A549 (cell line): ENCODE measurements at regions not wholly inside any gene's neighbourhood (a gene's known extent, or its start where the extent isn't known, plus 50 kb on each side); places are given as distances from the start of the nearest gene placed in this dataset.

Experiments
- ATAC-seq, 2 experiments: fragments of 200-7000 bp in 1 of 2; fragments of >200 bp in 1 of 2; cut with Nextera tagmentation in 1 of 2; cut with Tn5 transposase in 1 of 2; 3 replicates each; pipeline versions ENCODE4 v1.8.0 to v1.9.1; 2018 to 2020; ENCODE audit warnings: mild to moderate bottlenecking in 1 of 2, moderate library complexity in 1 of 2
- CTCF ChIA-PET: fragments of 300-600 bp; sonication (Branson Sonifier 250); formaldehyde crosslinking; extraction: SDS; loops from one replicate; lab custom pipeline; 2021; ENCODE audit warnings: antibody characterized with exemption, inconsistent platforms; lab: Yijun Ruan, JAX
- POLR2A ChIA-PET: fragments of 350-600 bp; formaldehyde crosslinking; extraction: SDS; loops from one replicate; lab custom pipeline; 2021; ENCODE audit warnings: antibody characterized with exemption, inconsistent platforms; lab: Yijun Ruan, JAX
- DNase-seq, 2 experiments: peaks; one replicate each; pipeline versions ENCODE4 v3.0.0 to v3.0.0-alpha.2; 2011 to 2016; ENCODE audit warnings: low read depth in 1 of 2, low spot score in 1 of 2
- FAIRE-seq: peaks from 2 replicates; lab custom pipeline; 2011; peaks lifted over from hg19 to GRCh38; lab: Jason Lieb, UNC
- H3K27ac ChIP-seq, 2 experiments: fragments of >200 bp; sonication (Bioruptor Twin); formaldehyde crosslinking; 3 replicates each; pipeline ENCODE4 v1.5.1; 2016 to 2017
- H3K4me1 ChIP-seq: fragments of >200 bp; sonication (Bioruptor Twin); formaldehyde crosslinking; 3 replicates; pipeline ENCODE4 v1.6.1; 2016
- H3K4me2 ChIP-seq: fragments of >200 bp; sonication (Bioruptor Twin); formaldehyde crosslinking; 3 replicates; pipeline ENCODE4 v1.6.1; 2016
- H3K4me3 ChIP-seq: fragments of >200 bp; sonication (Bioruptor Twin); formaldehyde crosslinking; 3 replicates; pipeline ENCODE4 v1.5.1; 2016
- H3K9me3 ChIP-seq: fragments of >200 bp; sonication (Bioruptor Twin); formaldehyde crosslinking; 3 replicates; pipeline ENCODE4 v1.6.1; 2016
- BHLHE40 ChIP-seq: IDR thresholded peaks from 2 replicates; pipeline ENCODE4 v1.6.1; 2012; ENCODE audit warnings: low read depth, low read length, inconsistent platforms
- CBX2 ChIP-seq: fragments of 200-600 bp; sonication (generic); IDR thresholded peaks from 2 replicates; pipeline ENCODE4 v1.6.1; 2016; ENCODE audit warnings: low read depth, mild to moderate bottlenecking, borderline replicate concordance
- CEBPB ChIP-seq, 2 experiments: fragments of >200 bp in 1 of 2; sonication (Bioruptor Twin) in 1 of 2; formaldehyde crosslinking in 1 of 2; IDR thresholded peaks; 2 replicates each; pipeline ENCODE4 v1.6.1; 2012 to 2016
- CHD2 ChIP-seq: fragments of 150-350 bp; IDR thresholded peaks from 2 replicates; pipeline ENCODE4 v1.6.1; 2014; ENCODE audit warnings: low read length; ENCODE audit not compliant: partially characterized antibody
- EHMT2 ChIP-seq: fragments of 200-600 bp; sonication (generic); IDR thresholded peaks from 2 replicates; pipeline ENCODE4 v1.6.1; 2016; ENCODE audit warnings: antibody characterized with exemption, low read depth, mild to moderate bottlenecking, moderate library complexity
- ESRRA ChIP-seq: fragments of 150-350 bp; IDR thresholded peaks from 2 replicates; pipeline ENCODE4 v1.6.1; 2014; ENCODE audit warnings: mild to moderate bottlenecking, low read length, borderline replicate concordance
- HEYL ChIP-seq: fragments of 250-450 bp; sonication (Bioruptor Pico); IDR thresholded peaks from 2 replicates; pipeline ENCODE4 v1.8.0; 2021; ENCODE audit warnings: mild to moderate bottlenecking, moderate library complexity
- HOXB5 ChIP-seq: fragments of 250-450 bp; sonication (Bioruptor Pico); IDR thresholded peaks from 2 replicates; pipeline ENCODE4 v1.5.0; 2020; ENCODE audit warnings: mild to moderate bottlenecking, moderate library complexity
- JUNB ChIP-seq: fragments of >200 bp; sonication (Bioruptor Twin); formaldehyde crosslinking; IDR thresholded peaks from 2 replicates; pipeline ENCODE4 v1.6.1; 2016
- KDM1A ChIP-seq: fragments of 200-600 bp; sonication (generic); IDR thresholded peaks from 2 replicates; pipeline ENCODE4 v1.6.1; 2016; ENCODE audit warnings: low read depth, mild to moderate bottlenecking
- MAFK ChIP-seq: fragments of 450-650 bp; IDR thresholded peaks from 2 replicates; pipeline ENCODE4 v1.6.1; 2014; ENCODE audit not compliant: partially characterized antibody
- NPAS2 ChIP-seq: fragments of 250-450 bp; sonication (Bioruptor Pico); IDR thresholded peaks from 2 replicates; pipeline ENCODE4 v1.8.0; 2022; ENCODE audit warnings: mild to moderate bottlenecking, moderate library complexity, borderline replicate concordance
- POLR2A ChIP-seq: IDR thresholded peaks from 2 replicates; pipeline ENCODE4 v1.6.1; 2012; ENCODE audit warnings: mild to moderate bottlenecking, low read length
- RCOR1 ChIP-seq: fragments of 150-350 bp; IDR thresholded peaks from 2 replicates; pipeline ENCODE4 v1.6.1; 2014; ENCODE audit warnings: antibody characterized with exemption, low read length, low read depth
- RNF2 ChIP-seq: fragments of 200-600 bp; sonication (generic); IDR thresholded peaks from 2 replicates; pipeline ENCODE4 v1.6.1; 2016; ENCODE audit warnings: low read depth, mild to moderate bottlenecking, antibody characterized with exemption, moderate library complexity, borderline replicate concordance
- ZC3H11A ChIP-seq: fragments of 450-650 bp; IDR thresholded peaks from 2 replicates; pipeline ENCODE4 v1.6.1; 2014; ENCODE audit warnings: antibody characterized with exemption, mild to moderate bottlenecking
- ZSCAN20 ChIP-seq: fragments of 250-450 bp; sonication (Bioruptor Pico); IDR thresholded peaks from 2 replicates; pipeline ENCODE4 v1.8.0; 2022; ENCODE audit warnings: mild to moderate bottlenecking, moderate library complexity
- WGBS: methylation state at CpG from one replicate; pipeline ENCODE4 v1.1.6; 2017; ENCODE audit errors: missing lambda C conversion rate; 5-methylcytosine and 5-hydroxymethylcytosine counted together
- TF ChIP-seq, protein P1 (sequence below): fragments of 200-600 bp; sonication (generic); IDR thresholded peaks from 2 replicates; pipeline ENCODE4 v1.6.1; 2016; ENCODE audit warnings: antibody characterized with exemption, mild to moderate bottlenecking, moderate library complexity
- TF ChIP-seq, protein P2 (sequence below): fragments of 250-450 bp; sonication (Bioruptor Pico); IDR thresholded peaks from 2 replicates; pipeline ENCODE4 v1.5.0; 2021; ENCODE audit warnings: mild to moderate bottlenecking, moderate library complexity, borderline replicate concordance
- TF ChIP-seq, protein P3 (sequence below): IDR thresholded peaks from 2 replicates; pipeline ENCODE4 v1.6.1; 2012
- TF ChIP-seq, protein P4 (sequence below): fragments of 450-650 bp; IDR thresholded peaks from 2 replicates; pipeline ENCODE4 v1.6.1; 2014; ENCODE audit warnings: antibody characterized with exemption
- TF ChIP-seq, protein P5 (sequence below): fragments of >200 bp; sonication (Bioruptor Twin); formaldehyde crosslinking; IDR thresholded peaks from 3 replicates; pipeline ENCODE4 v1.5.1; 2016
- TF ChIP-seq, protein P6 (sequence below): IDR thresholded peaks from 2 replicates; pipeline ENCODE4 v1.6.1; 2012; ENCODE audit warnings: low read depth, borderline replicate concordance

DNA sequence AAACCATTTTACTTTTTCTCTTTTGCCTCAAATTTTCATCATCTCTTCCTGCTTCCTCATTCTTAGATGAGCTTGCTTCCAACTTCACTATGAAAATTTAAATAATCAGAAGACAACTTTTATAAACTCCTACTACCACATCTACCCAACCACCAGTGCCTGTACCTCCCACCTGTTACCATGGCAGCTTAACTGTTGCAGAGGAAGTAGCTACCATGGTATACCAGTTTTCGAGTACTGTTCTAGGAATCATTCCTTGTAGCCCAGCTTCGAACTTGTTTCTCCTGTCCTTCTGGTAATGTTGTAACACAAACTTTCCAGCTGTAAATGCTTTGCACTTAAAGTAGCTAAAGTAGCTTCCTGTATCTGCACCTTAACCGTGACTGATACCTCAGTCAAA, 266.8 kb upstream of the NREP start:
- no peak overlapping the region for H3K4me2 ChIP-seq
- FAIRE-seq (no peak), DNase-seq (no peak), ATAC-seq (no peak)
- no peak overlapping the region for H3K4me3 ChIP-seq
- TF ChIP-seq ZSCAN20 (CRISPR knock-in tag) (no peak), KDM1A (no peak), RNF2 (no peak), EHMT2 (no peak), JUNB (no peak), NPAS2 (CRISPR knock-in tag) (no peak), BHLHE40 (no peak), RCOR1 (no peak), CHD2 (no peak), HOXB5 (CRISPR knock-in tag) (no peak), POLR2A (no peak)
- TF ChIP-seq, protein P1, sequence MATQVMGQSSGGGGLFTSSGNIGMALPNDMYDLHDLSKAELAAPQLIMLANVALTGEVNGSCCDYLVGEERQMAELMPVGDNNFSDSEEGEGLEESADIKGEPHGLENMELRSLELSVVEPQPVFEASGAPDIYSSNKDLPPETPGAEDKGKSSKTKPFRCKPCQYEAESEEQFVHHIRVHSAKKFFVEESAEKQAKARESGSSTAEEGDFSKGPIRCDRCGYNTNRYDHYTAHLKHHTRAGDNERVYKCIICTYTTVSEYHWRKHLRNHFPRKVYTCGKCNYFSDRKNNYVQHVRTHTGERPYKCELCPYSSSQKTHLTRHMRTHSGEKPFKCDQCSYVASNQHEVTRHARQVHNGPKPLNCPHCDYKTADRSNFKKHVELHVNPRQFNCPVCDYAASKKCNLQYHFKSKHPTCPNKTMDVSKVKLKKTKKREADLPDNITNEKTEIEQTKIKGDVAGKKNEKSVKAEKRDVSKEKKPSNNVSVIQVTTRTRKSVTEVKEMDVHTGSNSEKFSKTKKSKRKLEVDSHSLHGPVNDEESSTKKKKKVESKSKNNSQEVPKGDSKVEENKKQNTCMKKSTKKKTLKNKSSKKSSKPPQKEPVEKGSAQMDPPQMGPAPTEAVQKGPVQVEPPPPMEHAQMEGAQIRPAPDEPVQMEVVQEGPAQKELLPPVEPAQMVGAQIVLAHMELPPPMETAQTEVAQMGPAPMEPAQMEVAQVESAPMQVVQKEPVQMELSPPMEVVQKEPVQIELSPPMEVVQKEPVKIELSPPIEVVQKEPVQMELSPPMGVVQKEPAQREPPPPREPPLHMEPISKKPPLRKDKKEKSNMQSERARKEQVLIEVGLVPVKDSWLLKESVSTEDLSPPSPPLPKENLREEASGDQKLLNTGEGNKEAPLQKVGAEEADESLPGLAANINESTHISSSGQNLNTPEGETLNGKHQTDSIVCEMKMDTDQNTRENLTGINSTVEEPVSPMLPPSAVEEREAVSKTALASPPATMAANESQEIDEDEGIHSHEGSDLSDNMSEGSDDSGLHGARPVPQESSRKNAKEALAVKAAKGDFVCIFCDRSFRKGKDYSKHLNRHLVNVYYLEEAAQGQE: no peak
- TF ChIP-seq, protein P2, sequence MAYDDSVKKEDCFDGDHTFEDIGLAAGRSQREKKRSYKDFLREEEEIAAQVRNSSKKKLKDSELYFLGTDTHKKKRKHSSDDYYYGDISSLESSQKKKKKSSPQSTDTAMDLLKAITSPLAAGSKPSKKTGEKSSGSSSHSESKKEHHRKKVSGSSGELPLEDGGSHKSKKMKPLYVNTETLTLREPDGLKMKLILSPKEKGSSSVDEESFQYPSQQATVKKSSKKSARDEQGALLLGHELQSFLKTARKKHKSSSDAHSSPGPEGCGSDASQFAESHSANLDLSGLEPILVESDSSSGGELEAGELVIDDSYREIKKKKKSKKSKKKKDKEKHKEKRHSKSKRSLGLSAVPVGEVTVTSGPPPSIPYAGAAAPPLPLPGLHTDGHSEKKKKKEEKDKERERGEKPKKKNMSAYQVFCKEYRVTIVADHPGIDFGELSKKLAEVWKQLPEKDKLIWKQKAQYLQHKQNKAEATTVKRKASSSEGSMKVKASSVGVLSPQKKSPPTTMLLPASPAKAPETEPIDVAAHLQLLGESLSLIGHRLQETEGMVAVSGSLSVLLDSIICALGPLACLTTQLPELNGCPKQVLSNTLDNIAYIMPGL: no peak
- TF ChIP-seq, protein P3, sequence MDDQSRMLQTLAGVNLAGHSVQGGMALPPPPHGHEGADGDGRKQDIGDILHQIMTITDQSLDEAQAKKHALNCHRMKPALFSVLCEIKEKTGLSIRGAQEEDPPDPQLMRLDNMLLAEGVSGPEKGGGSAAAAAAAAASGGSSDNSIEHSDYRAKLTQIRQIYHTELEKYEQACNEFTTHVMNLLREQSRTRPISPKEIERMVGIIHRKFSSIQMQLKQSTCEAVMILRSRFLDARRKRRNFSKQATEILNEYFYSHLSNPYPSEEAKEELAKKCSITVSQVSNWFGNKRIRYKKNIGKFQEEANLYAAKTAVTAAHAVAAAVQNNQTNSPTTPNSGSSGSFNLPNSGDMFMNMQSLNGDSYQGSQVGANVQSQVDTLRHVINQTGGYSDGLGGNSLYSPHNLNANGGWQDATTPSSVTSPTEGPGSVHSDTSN: no peak
- TF ChIP-seq, protein P4, sequence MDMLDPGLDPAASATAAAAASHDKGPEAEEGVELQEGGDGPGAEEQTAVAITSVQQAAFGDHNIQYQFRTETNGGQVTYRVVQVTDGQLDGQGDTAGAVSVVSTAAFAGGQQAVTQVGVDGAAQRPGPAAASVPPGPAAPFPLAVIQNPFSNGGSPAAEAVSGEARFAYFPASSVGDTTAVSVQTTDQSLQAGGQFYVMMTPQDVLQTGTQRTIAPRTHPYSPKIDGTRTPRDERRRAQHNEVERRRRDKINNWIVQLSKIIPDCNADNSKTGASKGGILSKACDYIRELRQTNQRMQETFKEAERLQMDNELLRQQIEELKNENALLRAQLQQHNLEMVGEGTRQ: no peak
- H3K4me1 ChIP-seq: no peaks in the 10 kb centered on the region
- POLR2A ChIA-PET: no interaction called here
- CTCF ChIA-PET: no interaction called here
- H3K27ac ChIP-seq: no peak overlapping the region
- WGBS: 18% methylated on average over 3 of the region's 3 CpGs
- no peaks in the 10 kb centered on the region for H3K9me3 ChIP-seq

DNA sequence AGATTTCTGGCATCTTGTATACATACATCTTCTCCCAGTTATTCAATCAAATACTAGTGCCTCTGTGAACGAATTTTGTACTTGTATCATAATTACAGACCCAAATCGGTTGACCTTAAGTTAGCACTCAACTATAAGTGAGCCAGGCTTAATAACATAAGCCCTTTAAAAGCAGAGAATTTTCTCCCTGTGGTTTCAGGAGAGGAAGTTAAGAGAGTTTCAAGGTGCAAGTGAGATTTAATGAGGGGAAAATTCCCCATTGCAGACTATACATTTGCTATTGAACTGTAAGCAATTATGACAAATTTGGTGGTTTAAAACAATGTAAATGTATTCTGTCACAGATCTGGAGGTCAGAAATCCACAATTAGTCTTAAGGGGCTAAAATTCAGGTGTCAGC, 261.9 kb upstream of the NREP start:
- Histone ChIP-seq H3K4me1 (no peaks in the 10 kb centered on the region), H3K9me3 (no peaks in the 10 kb centered on the region), H3K4me3 (no peak overlapping the region), H3K4me2 (no peak overlapping the region), H3K27ac (no peak overlapping the region)
- TF ChIP-seq, protein P1: no peak
- no peak for TF ChIP-seq NPAS2 (CRISPR knock-in tag)
- TF ChIP-seq HEYL (CRISPR knock-in tag): no peak
- TF ChIP-seq ESRRA: no peak
- TF ChIP-seq, protein P5, sequence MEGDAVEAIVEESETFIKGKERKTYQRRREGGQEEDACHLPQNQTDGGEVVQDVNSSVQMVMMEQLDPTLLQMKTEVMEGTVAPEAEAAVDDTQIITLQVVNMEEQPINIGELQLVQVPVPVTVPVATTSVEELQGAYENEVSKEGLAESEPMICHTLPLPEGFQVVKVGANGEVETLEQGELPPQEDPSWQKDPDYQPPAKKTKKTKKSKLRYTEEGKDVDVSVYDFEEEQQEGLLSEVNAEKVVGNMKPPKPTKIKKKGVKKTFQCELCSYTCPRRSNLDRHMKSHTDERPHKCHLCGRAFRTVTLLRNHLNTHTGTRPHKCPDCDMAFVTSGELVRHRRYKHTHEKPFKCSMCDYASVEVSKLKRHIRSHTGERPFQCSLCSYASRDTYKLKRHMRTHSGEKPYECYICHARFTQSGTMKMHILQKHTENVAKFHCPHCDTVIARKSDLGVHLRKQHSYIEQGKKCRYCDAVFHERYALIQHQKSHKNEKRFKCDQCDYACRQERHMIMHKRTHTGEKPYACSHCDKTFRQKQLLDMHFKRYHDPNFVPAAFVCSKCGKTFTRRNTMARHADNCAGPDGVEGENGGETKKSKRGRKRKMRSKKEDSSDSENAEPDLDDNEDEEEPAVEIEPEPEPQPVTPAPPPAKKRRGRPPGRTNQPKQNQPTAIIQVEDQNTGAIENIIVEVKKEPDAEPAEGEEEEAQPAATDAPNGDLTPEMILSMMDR: no peak
- TF ChIP-seq, protein P6, sequence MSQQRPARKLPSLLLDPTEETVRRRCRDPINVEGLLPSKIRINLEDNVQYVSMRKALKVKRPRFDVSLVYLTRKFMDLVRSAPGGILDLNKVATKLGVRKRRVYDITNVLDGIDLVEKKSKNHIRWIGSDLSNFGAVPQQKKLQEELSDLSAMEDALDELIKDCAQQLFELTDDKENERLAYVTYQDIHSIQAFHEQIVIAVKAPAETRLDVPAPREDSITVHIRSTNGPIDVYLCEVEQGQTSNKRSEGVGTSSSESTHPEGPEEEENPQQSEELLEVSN: no peak
- TF ChIP-seq MAFK: no peak
- TF ChIP-seq CEBPB (IDR thresholded peaks at IDR 0.05): no peak
- no peak for TF ChIP-seq CBX2
- TF ChIP-seq ZC3H11A: no peak
- no peak for TF ChIP-seq HOXB5 (CRISPR knock-in tag)
- FAIRE-seq (no peak), DNase-seq (no peak), ATAC-seq (no peak)
- 6% methylated on average over 2 of the region's 2 CpGs for WGBS
- POLR2A ChIA-PET: no interaction called here
- CTCF ChIA-PET: no interaction called here
